ENCODE measurements at regions not wholly inside any gene's neighbourhood (a gene's known extent, or its start where the extent isn't known, plus 50 kb on each side); places are given as distances from the start of the nearest gene placed in this dataset.

GRCh38 chr4:12173496-12173895, 744.8 kb upstream of the HS3ST1 start:
- H3K9me3 ChIP-seq (ENCODE audit: control insufficient read depth, insufficient read depth, low read length) = no peaks in the 10 kb centered on the region
- H3K4me3 ChIP-seq (ENCODE audit: low read depth, low read length) = no peak overlapping the region
- no peaks in the 10 kb centered on the region for H3K27me3 ChIP-seq (ENCODE audit: control insufficient read depth, insufficient read depth, low read length)
- no peaks in the 10 kb centered on the region for H3K36me3 ChIP-seq (ENCODE audit: control insufficient read depth, insufficient read depth, low read length)
- H3K9ac ChIP-seq (ENCODE audit: low read depth, low read length) = no peak overlapping the region
- no peaks in the 10 kb centered on the region for H3K4me1 ChIP-seq (ENCODE audit: control insufficient read depth, insufficient read depth, low read length)

- no peak overlapping the region for H3K9ac ChIP-seq (ENCODE audit: low read depth, low read length)
- no peaks in the 10 kb centered on the region for H3K27me3 ChIP-seq (ENCODE audit: control insufficient read depth, insufficient read depth, low read length)
- H3K4me1 ChIP-seq (ENCODE audit: control insufficient read depth, insufficient read depth, low read length) = no peaks in the 10 kb centered on the region
- H3K9me3 ChIP-seq (ENCODE audit: control insufficient read depth, insufficient read depth, low read length) = no peaks in the 10 kb centered on the region
- H3K4me3 ChIP-seq (ENCODE audit: low read depth, low read length) = no peak overlapping the region
- no peaks in the 10 kb centered on the region for H3K36me3 ChIP-seq (ENCODE audit: control insufficient read depth, insufficient read depth, low read length)
Observed at GRCh38 chr4:12172198-12172973, 743.7 kb upstream of the HS3ST1 start.

- no peaks in the 10 kb centered on the region for H3K9me3 ChIP-seq (ENCODE audit: control insufficient read depth, insufficient read depth, low read length)
- H3K36me3 ChIP-seq (ENCODE audit: control insufficient read depth, insufficient read depth, low read length) = no peaks in the 10 kb centered on the region
- no peaks in the 10 kb centered on the region for H3K4me1 ChIP-seq (ENCODE audit: control insufficient read depth, insufficient read depth, low read length)
- H3K4me3 ChIP-seq (ENCODE audit: low read depth, low read length) = no peak overlapping the region
- no peak overlapping the region for H3K9ac ChIP-seq (ENCODE audit: low read depth, low read length)
- H3K27me3 ChIP-seq (ENCODE audit: control insufficient read depth, insufficient read depth, low read length) = no peaks in the 10 kb centered on the region
Observed at GRCh38 chr4:12170308-12170707, 741.6 kb upstream of the HS3ST1 start.

GRCh38 chr4:12165616-12166015, 736.9 kb upstream of the HS3ST1 start:
- H3K4me1 ChIP-seq (ENCODE audit: control insufficient read depth, insufficient read depth, low read length) = no peaks in the 10 kb centered on the region
- H3K36me3 ChIP-seq (ENCODE audit: control insufficient read depth, insufficient read depth, low read length) = no peaks in the 10 kb centered on the region
- H3K9ac ChIP-seq (ENCODE audit: low read depth, low read length) = no peak overlapping the region
- H3K4me3 ChIP-seq (ENCODE audit: low read depth, low read length) = no peak overlapping the region
- no peaks in the 10 kb centered on the region for H3K9me3 ChIP-seq (ENCODE audit: control insufficient read depth, insufficient read depth, low read length)
- no peaks in the 10 kb centered on the region for H3K27me3 ChIP-seq (ENCODE audit: control insufficient read depth, insufficient read depth, low read length)

- Histone ChIP-seq H3K4me3 (ENCODE audit: low read depth, low read length) (no peak overlapping the region), H3K4me1 (ENCODE audit: control insufficient read depth, insufficient read depth, low read length) (no peaks in the 10 kb centered on the region)
Observed at GRCh38 chr4:12146339-12146738, 717.6 kb upstream of the HS3ST1 start.

DNA sequence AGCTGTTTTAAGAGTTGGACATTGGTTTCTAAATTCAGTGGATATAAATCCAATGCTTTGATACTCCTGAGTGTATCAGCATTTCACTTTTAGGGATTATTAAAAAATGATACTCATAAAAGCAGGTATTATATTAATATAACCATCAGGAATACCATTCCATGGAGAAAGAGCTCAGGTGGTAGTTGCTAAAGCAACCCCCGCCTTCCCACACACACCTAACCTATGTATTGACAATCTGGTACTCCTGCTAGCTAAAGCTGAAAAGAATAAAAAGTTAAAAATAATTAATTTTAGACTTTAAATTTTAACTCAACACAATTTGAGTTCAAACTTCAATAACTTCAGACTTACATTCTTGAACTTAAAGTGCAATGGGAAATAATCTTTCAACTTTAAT, 717.1 kb upstream of the HS3ST1 start:
- no peaks in the 10 kb centered on the region for H3K9me3 ChIP-seq (ENCODE audit: control insufficient read depth, insufficient read depth, low read length)
- H3K36me3 ChIP-seq (ENCODE audit: control insufficient read depth, insufficient read depth, low read length) = no peaks in the 10 kb centered on the region
- H3K4me3 ChIP-seq (ENCODE audit: low read depth, low read length) = no peak overlapping the region
- no peak overlapping the region for H3K9ac ChIP-seq (ENCODE audit: low read depth, low read length)
- H3K4me1 ChIP-seq (ENCODE audit: control insufficient read depth, insufficient read depth, low read length) = no peaks in the 10 kb centered on the region
- no peaks in the 10 kb centered on the region for H3K27me3 ChIP-seq (ENCODE audit: control insufficient read depth, insufficient read depth, low read length)

More at GRCh38 chr4:12146339-12146738, 717.6 kb upstream of the HS3ST1 start:
- no peaks in the 10 kb centered on the region for H3K27me3 ChIP-seq (ENCODE audit: control insufficient read depth, insufficient read depth, low read length)
- no peak overlapping the region for H3K9ac ChIP-seq (ENCODE audit: low read depth, low read length)
- H3K9me3 ChIP-seq (ENCODE audit: control insufficient read depth, insufficient read depth, low read length) = no peaks in the 10 kb centered on the region
- H3K36me3 ChIP-seq (ENCODE audit: control insufficient read depth, insufficient read depth, low read length) = no peaks in the 10 kb centered on the region

DNA sequence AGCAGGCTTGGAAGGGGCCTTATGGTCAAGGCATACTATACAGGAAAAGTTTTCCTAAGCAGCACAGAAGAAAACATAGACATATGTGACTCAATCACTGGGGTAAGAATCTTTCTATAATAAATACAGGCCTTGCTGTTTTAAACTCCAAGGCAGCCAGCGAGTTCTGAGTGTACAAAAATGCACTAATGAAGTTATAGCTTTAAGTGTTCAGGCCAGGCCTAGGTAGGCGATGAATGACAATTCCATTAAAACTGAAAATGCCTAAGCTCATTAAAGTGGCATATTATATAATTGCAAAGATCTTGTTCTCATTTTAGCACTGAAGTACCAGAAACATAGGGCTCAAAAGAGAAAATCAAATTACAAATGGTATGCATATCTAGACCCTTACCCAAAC, 716.4 kb upstream of the HS3ST1 start:
- H3K9me3 ChIP-seq (ENCODE audit: control insufficient read depth, insufficient read depth, low read length) = no peaks in the 10 kb centered on the region
- no peak overlapping the region for H3K4me3 ChIP-seq (ENCODE audit: low read depth, low read length)
- H3K4me1 ChIP-seq (ENCODE audit: control insufficient read depth, insufficient read depth, low read length) = no peaks in the 10 kb centered on the region
- H3K36me3 ChIP-seq (ENCODE audit: control insufficient read depth, insufficient read depth, low read length) = no peaks in the 10 kb centered on the region
- H3K9ac ChIP-seq (ENCODE audit: low read depth, low read length) = no peak overlapping the region
- H3K27me3 ChIP-seq (ENCODE audit: control insufficient read depth, insufficient read depth, low read length) = no peaks in the 10 kb centered on the region

- H3K4me3 ChIP-seq (ENCODE audit: low read depth, low read length) = no peak overlapping the region
- no peaks in the 10 kb centered on the region for H3K36me3 ChIP-seq (ENCODE audit: control insufficient read depth, insufficient read depth, low read length)
- no peaks in the 10 kb centered on the region for H3K9me3 ChIP-seq (ENCODE audit: control insufficient read depth, insufficient read depth, low read length)
Observed at GRCh38 chr4:12144051-12144450, 715.4 kb upstream of the HS3ST1 start.

GRCh38 chr4:12140864-12141263, 712.2 kb upstream of the HS3ST1 start:
- H3K4me1 ChIP-seq (ENCODE audit: control insufficient read depth, insufficient read depth, low read length) = no peaks in the 10 kb centered on the region
- H3K9me3 ChIP-seq (ENCODE audit: control insufficient read depth, insufficient read depth, low read length) = no peaks in the 10 kb centered on the region
- no peak overlapping the region for H3K4me3 ChIP-seq (ENCODE audit: low read depth, low read length)
- H3K9ac ChIP-seq (ENCODE audit: low read depth, low read length) = no peak overlapping the region
- no peaks in the 10 kb centered on the region for H3K36me3 ChIP-seq (ENCODE audit: control insufficient read depth, insufficient read depth, low read length)
- no peaks in the 10 kb centered on the region for H3K27me3 ChIP-seq (ENCODE audit: control insufficient read depth, insufficient read depth, low read length)

More at GRCh38 chr4:12144051-12144450, 715.4 kb upstream of the HS3ST1 start:
- Histone ChIP-seq H3K9ac (ENCODE audit: low read depth, low read length) (no peak overlapping the region), H3K27me3 (ENCODE audit: control insufficient read depth, insufficient read depth, low read length) (no peaks in the 10 kb centered on the region), H3K4me1 (ENCODE audit: control insufficient read depth, insufficient read depth, low read length) (no peaks in the 10 kb centered on the region)

DNA sequence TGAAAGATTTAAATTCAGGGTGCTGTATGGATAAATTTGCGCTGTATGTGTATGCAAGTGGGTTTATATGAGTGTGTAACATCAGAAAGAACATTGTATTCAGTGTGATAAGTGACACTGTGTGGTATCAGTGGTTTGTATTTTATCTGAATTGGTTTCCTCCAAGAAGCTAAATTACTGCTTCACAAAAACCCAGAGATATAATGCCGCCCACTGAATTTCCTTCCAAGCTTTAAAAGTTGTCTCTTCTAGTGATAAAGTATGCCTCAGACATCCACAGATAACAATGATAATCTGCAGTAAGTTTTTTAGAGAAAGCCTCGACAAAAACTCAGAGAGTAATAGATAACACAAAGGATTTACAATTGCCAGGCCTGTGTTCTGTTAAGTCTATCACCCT, 710.6 kb upstream of the HS3ST1 start:
- Histone ChIP-seq H3K4me1 (ENCODE audit: control insufficient read depth, insufficient read depth, low read length) (no peaks in the 10 kb centered on the region), H3K27me3 (ENCODE audit: control insufficient read depth, insufficient read depth, low read length) (no peaks in the 10 kb centered on the region), H3K9ac (ENCODE audit: low read depth, low read length) (no peak overlapping the region)

DNA sequence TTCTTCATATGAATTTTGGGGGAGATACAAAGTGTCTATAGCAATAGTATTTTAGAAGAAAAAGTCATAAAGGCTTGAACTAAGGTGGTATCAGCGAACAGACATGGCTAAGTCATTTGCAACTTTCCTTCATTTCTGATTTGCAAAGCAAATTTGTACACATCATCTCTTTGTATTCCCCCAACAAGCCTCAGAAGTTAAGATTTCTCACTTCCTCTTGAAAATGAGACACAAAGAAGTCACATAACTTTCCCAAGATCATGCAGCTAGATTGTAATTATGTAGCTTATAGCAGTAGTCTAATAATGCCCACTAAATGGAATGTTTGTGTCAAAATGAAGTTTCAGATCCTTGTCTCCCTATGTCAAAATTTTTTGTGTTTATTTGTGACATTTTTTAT, 709.8 kb upstream of the HS3ST1 start:
- Histone ChIP-seq H3K27me3 (ENCODE audit: control insufficient read depth, insufficient read depth, low read length) (no peaks in the 10 kb centered on the region), H3K36me3 (ENCODE audit: control insufficient read depth, insufficient read depth, low read length) (no peaks in the 10 kb centered on the region), H3K4me3 (ENCODE audit: low read depth, low read length) (no peak overlapping the region), H3K4me1 (ENCODE audit: control insufficient read depth, insufficient read depth, low read length) (no peaks in the 10 kb centered on the region), H3K9me3 (ENCODE audit: control insufficient read depth, insufficient read depth, low read length) (no peaks in the 10 kb centered on the region), H3K9ac (ENCODE audit: low read depth, low read length) (no peak overlapping the region)

More for the DNA sequence above, 710.6 kb upstream of the HS3ST1 start:
- no peaks in the 10 kb centered on the region for H3K36me3 ChIP-seq (ENCODE audit: control insufficient read depth, insufficient read depth, low read length)
- H3K4me3 ChIP-seq (ENCODE audit: low read depth, low read length) = no peak overlapping the region
- H3K9me3 ChIP-seq (ENCODE audit: control insufficient read depth, insufficient read depth, low read length) = no peaks in the 10 kb centered on the region

- H3K9ac ChIP-seq (ENCODE audit: low read depth, low read length) = no peak overlapping the region
- H3K9me3 ChIP-seq (ENCODE audit: control insufficient read depth, insufficient read depth, low read length) = no peaks in the 10 kb centered on the region
- no peaks in the 10 kb centered on the region for H3K27me3 ChIP-seq (ENCODE audit: control insufficient read depth, insufficient read depth, low read length)
- no peaks in the 10 kb centered on the region for H3K4me1 ChIP-seq (ENCODE audit: control insufficient read depth, insufficient read depth, low read length)
- H3K4me3 ChIP-seq (ENCODE audit: low read depth, low read length) = no peak overlapping the region
- H3K36me3 ChIP-seq (ENCODE audit: control insufficient read depth, insufficient read depth, low read length) = no peaks in the 10 kb centered on the region
Observed at GRCh38 chr4:12137575-12137974, 708.9 kb upstream of the HS3ST1 start.

Measured in iPS-15b (cell line).